ENCODE measurements at regions not wholly inside any gene's neighbourhood (a gene's known extent, or its start where the extent isn't known, plus 50 kb on each side); places are given as distances from the start of the nearest gene placed in this dataset.
A peak's percentile ranks its signal among the peaks of the same experiment; 100 is the strongest.
"Not testable (repeated sequence)": the region's sequence is repeated elsewhere in the genome, so short reads cannot be mapped to it uniquely, and the experiment has no call there.

- no peak for DNase-seq
These were observed 543.6 kb upstream of the CITED2 start for GRCh38 chr6:139917951-139918630.

- DNase-seq: no peak
These were observed 540.5 kb upstream of the CITED2 start for GRCh38 chr6:139914910-139915309.

GRCh38 chr6:139912735-139913400 lies 538.4 kb upstream of the CITED2 start:
- no peak for DNase-seq

GRCh38 chr6:139909992-139910391 lies 535.5 kb upstream of the CITED2 start:
- no peak for DNase-seq

- no peak for DNase-seq
These were observed 531.1 kb upstream of the CITED2 start for GRCh38 chr6:139905404-139906052.

GRCh38 chr6:139904568-139904967 lies 530.1 kb upstream of the CITED2 start:
- DNase-seq: no peak

GRCh38 chr6:139904158-139904533 lies 529.7 kb upstream of the CITED2 start:
- DNase-seq: no peak

GRCh38 chr6:139903411-139904157 lies 529.1 kb upstream of the CITED2 start:
- no peak for DNase-seq

- DNase-seq: no peak
These were observed 520.9 kb upstream of the CITED2 start for GRCh38 chr6:139895205-139895793.

- no peak for DNase-seq
These were observed 519.8 kb upstream of the CITED2 start for GRCh38 chr6:139894271-139894670.

- DNase-seq: no peak
These were observed 517.0 kb upstream of the CITED2 start for GRCh38 chr6:139891471-139891870.

- no peak for DNase-seq
These were observed 514.3 kb upstream of the CITED2 start for GRCh38 chr6:139888681-139889122.

GRCh38 chr6:139887275-139887674 lies 512.8 kb upstream of the CITED2 start:
- DNase-seq: no peak

- no peak for DNase-seq
These were observed 511.9 kb upstream of the CITED2 start for GRCh38 chr6:139886396-139886795.

GRCh38 chr6:139885909-139886308 lies 511.5 kb upstream of the CITED2 start:
- no peak for DNase-seq

GRCh38 chr6:139883776-139884175 lies 509.3 kb upstream of the CITED2 start:
- no peak for DNase-seq

GRCh38 chr6:139882977-139883728 lies 508.7 kb upstream of the CITED2 start:
- DNase-seq: no peak

GRCh38 chr6:139882234-139882633 lies 507.8 kb upstream of the CITED2 start:
- DNase-seq: no peak

GRCh38 chr6:139881728-139882211 lies 507.3 kb upstream of the CITED2 start:
- DNase-seq: peak; percentile 0

GRCh38 chr6:139881236-139881635 lies 506.8 kb upstream of the CITED2 start:
- no peak for DNase-seq

- DNase-seq: no peak
These were observed 505.4 kb upstream of the CITED2 start for GRCh38 chr6:139879823-139880356.

- DNase-seq: not testable (repeated sequence)
These were observed 504.8 kb upstream of the CITED2 start for GRCh38 chr6:139879241-139879640.

All from NCI-H2029 treated with DMSO at 0.1 percent for 48 hours (cell line).